IMR-90 (cell line): ENCODE measurements at regions not wholly inside any gene's neighbourhood (a gene's known extent, or its start where the extent isn't known, plus 50 kb on each side); places are given as distances from the start of the nearest gene placed in this dataset.
A peak's percentile ranks its signal among the peaks of the same experiment; 100 is the strongest.

ENCODE experiments used
- ATAC-seq: fragments of 200-7000 bp; cut with Tn5 transposase; 2 replicates; pipeline ENCODE4 v1.9.1; 2020; ENCODE audit warnings: low read depth, mild to moderate bottlenecking, moderate library complexity
- BruUV-seq: library from RNA; stranded (reverse); fragments of 400-500 nt; replicated peaks from 2 replicates; lab custom pipeline; 2021; lab: Mats Ljungman, UMichigan
- CTCF ChIA-PET: fragments of 300-600 bp; formaldehyde crosslinking; extraction: SDS; loops from one replicate; lab custom pipeline; 2021; ENCODE audit warnings: antibody characterized with exemption; lab: Yijun Ruan, JAX
- POLR2A ChIA-PET: fragments of 300-600 bp; sonication (Branson Sonifier 250); formaldehyde crosslinking; loops from one replicate; lab custom pipeline; 2022; ENCODE audit warnings: antibody characterized with exemption; ENCODE audit not compliant: unreplicated experiment; lab: Charles Lee
- DNase-seq: peaks from one replicate; pipeline ENCODE4 v3.0.0; 2013
- H2AFZ ChIP-seq: replicated peaks from 2 replicates; pipeline ENCODE3; 2013; ENCODE audit warnings: low read length, mild to moderate bottlenecking; ENCODE audit not compliant: poor library complexity
- H2AK5ac ChIP-seq: 2 replicates; pipeline ENCODE4 v1.6.1; 2013; ENCODE audit warnings: low read depth, low read length, inconsistent platforms
- H2AK9ac ChIP-seq: replicated peaks from 2 replicates; pipeline ENCODE3; 2013; ENCODE audit warnings: mild to moderate bottlenecking, low read depth, low read length, moderate library complexity; ENCODE audit not compliant: poor library complexity
- H2BK120ac ChIP-seq: 2 replicates; pipeline ENCODE4 v1.6.1; 2013; ENCODE audit warnings: low read depth, low read length, inconsistent platforms
- H2BK15ac ChIP-seq: 3 replicates; pipeline ENCODE4 v1.6.1; 2013; ENCODE audit warnings: low read depth, low read length, inconsistent platforms
- H2BK20ac ChIP-seq: 2 replicates; pipeline ENCODE4 v1.6.1; 2013; ENCODE audit warnings: low read depth, mild to moderate bottlenecking, inconsistent platforms, low read length, moderate library complexity
- H2BK5ac ChIP-seq: 2 replicates; pipeline ENCODE4 v1.6.1; 2013; ENCODE audit warnings: mild to moderate bottlenecking, low read depth, low read length, inconsistent platforms; ENCODE audit not compliant: poor library complexity, severe bottlenecking
- H3K14ac ChIP-seq: replicated peaks from 2 replicates; pipeline ENCODE4 v1.6.1; 2013; ENCODE audit warnings: low read depth, low read length, inconsistent platforms
- H3K18ac ChIP-seq: 2 replicates; pipeline ENCODE4 v1.6.1; 2013; ENCODE audit warnings: low read depth, low read length, control low read depth
- H3K23ac ChIP-seq: 2 replicates; pipeline ENCODE4 v1.6.1; 2013; ENCODE audit warnings: low read depth, low read length, inconsistent platforms
- H3K27ac ChIP-seq: 2 replicates; pipeline ENCODE4 v1.5.1; 2013; ENCODE audit warnings: mild to moderate bottlenecking, control low read depth, low read length; ENCODE audit not compliant: insufficient read depth
- H3K27me3 ChIP-seq: 2 replicates; pipeline ENCODE4 v1.6.1; 2013; ENCODE audit warnings: low read length; ENCODE audit not compliant: control insufficient read depth, insufficient read depth
- H3K36me3 ChIP-seq: 2 replicates; pipeline ENCODE4 v1.6.1; 2013; ENCODE audit warnings: low read length, mixed read lengths; ENCODE audit not compliant: control insufficient read depth, insufficient read depth
- H3K4ac ChIP-seq: 2 replicates; pipeline ENCODE4 v1.6.1; 2013; ENCODE audit warnings: low read depth, low read length, inconsistent platforms
- H3K4me1 ChIP-seq: 2 replicates; pipeline ENCODE4 v1.6.1; 2013; ENCODE audit warnings: low read length, mixed read lengths; ENCODE audit not compliant: control insufficient read depth, insufficient read depth
- H3K4me2 ChIP-seq: 2 replicates; pipeline ENCODE4 v1.6.1; 2013; ENCODE audit warnings: low read depth, mild to moderate bottlenecking, control low read depth, low read length, moderate library complexity
- H3K4me3 ChIP-seq: 2 replicates; pipeline ENCODE4 v1.5.1; 2013; ENCODE audit warnings: low read depth, mild to moderate bottlenecking, control low read depth, low read length, moderate library complexity; ENCODE audit not compliant: insufficient read depth
- H3K56ac ChIP-seq: 2 replicates; pipeline ENCODE4 v1.6.1; 2013; ENCODE audit warnings: low read length, inconsistent platforms; ENCODE audit not compliant: insufficient read depth; ENCODE audit errors: extremely low read depth
- H3K79me1 ChIP-seq, 2 experiments: 2 replicates each; pipeline ENCODE4 v1.6.1; 2013; ENCODE audit warnings: low read length in 2 of 2, inconsistent platforms in 1 of 2, low read depth in 1 of 2
- H3K9ac ChIP-seq: 2 replicates; pipeline ENCODE4 v1.6.1; 2013; ENCODE audit warnings: low read depth, low read length, control low read depth
- H3K9me1 ChIP-seq: 2 replicates; pipeline ENCODE4 v1.6.1; 2013; ENCODE audit warnings: low read length, inconsistent platforms; ENCODE audit not compliant: insufficient read depth
- H3K9me3 ChIP-seq: 2 replicates; pipeline ENCODE4 v1.6.1; 2013; ENCODE audit warnings: low read length; ENCODE audit not compliant: control insufficient read depth, insufficient read depth
- H4K20me1 ChIP-seq: 2 replicates; pipeline ENCODE4 v1.6.1; 2013; ENCODE audit warnings: low read length, inconsistent platforms; ENCODE audit not compliant: insufficient read depth
- H4K5ac ChIP-seq: 2 replicates; pipeline ENCODE4 v1.6.1; 2013; ENCODE audit warnings: mild to moderate bottlenecking, low read depth, low read length, control low read depth
- H4K8ac ChIP-seq, 2 experiments: 2 replicates each; pipeline ENCODE4 v1.6.1; 2013; ENCODE audit warnings: low read depth in 2 of 2, low read length in 2 of 2, control low read depth in 1 of 2, inconsistent platforms in 1 of 2
- H4K91ac ChIP-seq: 2 replicates; pipeline ENCODE4 v1.6.1; 2013; ENCODE audit warnings: low read depth, low read length, inconsistent platforms; ENCODE audit not compliant: insufficient read depth
- BHLHE40 ChIP-seq: fragments of 150-350 bp; IDR thresholded peaks from 2 replicates; pipeline ENCODE4 v1.6.1; 2016; ENCODE audit warnings: mild to moderate bottlenecking, low read depth, low read length
- CEBPB ChIP-seq: IDR thresholded peaks from 2 replicates; pipeline ENCODE4 v1.6.1; 2012; ENCODE audit warnings: low read depth, low read length, improper control_type of control experiment
- WGBS, 2 experiments: methylation state at CpG; one replicate each; pipeline versions ENCODE4 v1.1.5 to v1.1.7; 2013; ENCODE audit warnings: missing lambda C conversion rate in 2 of 2; ENCODE audit not compliant: insufficient read length in 1 of 2; ENCODE audit errors: extremely low coverage in 2 of 2; 5-methylcytosine and 5-hydroxymethylcytosine counted together
- dilution Hi-C: fragments of 300-500 bp; cut with HindIII; formaldehyde crosslinking; loops from one replicate; pipeline ENCODE4 v1.14.3; 2018; ENCODE audit warnings: low sequenced_read_pairs; ENCODE audit not compliant: unreplicated experiment
- in situ Hi-C: fragments of 300-500 bp; cut with MboI; formaldehyde crosslinking; loops from 3 replicates; pipeline ENCODE4 v1.14.3; 2019; ENCODE audit warnings: low sequenced_read_pairs, inconsistent platforms, mixed read lengths
- intact Hi-C: fragments of 100-400 bp; cut with micrococcal nuclease; formaldehyde crosslinking; loops from 2 replicates; pipeline ENCODE4 v1.10.0; 2022

- Histone ChIP-seq H3K27me3 (no peaks in the 10 kb centered on the region), H3K4me1 (peaks cover 4% of the 10 kb centered on the region), H3K9me3 (peaks cover 4% of the 10 kb centered on the region; the same call in 1 of the 2 replicates), H3K4me2 (no peak overlapping the region), H2AFZ (no peak overlapping the region), H3K36me3 (no peaks in the 10 kb centered on the region), H3K9ac (no peak overlapping the region), H4K8ac (no peak overlapping the region), H4K5ac (no peak overlapping the region), H3K18ac (peak overlapping the region; percentile 47; the same call in 1 of the 2 replicates), H4K20me1 (no peaks in the 10 kb centered on the region), H2BK20ac (no peak overlapping the region), H3K14ac (no peak overlapping the region), H3K79me1 (no peaks in the 10 kb centered on the region), H2AK5ac (no peak overlapping the region), H3K9me1 (no peaks in the 10 kb centered on the region), H3K4ac (no peak overlapping the region), H3K56ac (no peak overlapping the region), H2BK120ac (no peak overlapping the region), H2BK15ac (no peak overlapping the region), H4K91ac (no peak overlapping the region), H3K27ac (no peak overlapping the region), H3K23ac (no peak overlapping the region), H3K4me3 (no peak overlapping the region), H2BK5ac (no peak overlapping the region), H2AK9ac (no peak overlapping the region)
- no TSS peak for BruUV-seq
- intact Hi-C loops: no loop called here
- no peak for ATAC-seq
- in situ Hi-C loops: no loop called here
- no CpG with 5 or more reads among the region's 4 CpGs for WGBS, 2 experiments
- POLR2A ChIA-PET: no interaction called here
- dilution Hi-C loops: no loop called here
- CTCF ChIA-PET: no interaction called here
- DNase-seq: peak; percentile 27
- no peak for TF ChIP-seq BHLHE40
- peak; percentile 23; the same call in 1 of the 2 replicates for TF ChIP-seq CEBPB
Measured at GRCh38 chr6:22366214-22366613, 69.4 kb upstream of the PRL start.
